Activated T-cell treated with anti-CD3 and anti-CD28 coated beads, Interleukin-2, amount 50 U/mL, for 4 hours (primary cell): ENCODE measurements at regions not wholly inside any gene's neighbourhood (a gene's known extent, or its start where the extent isn't known, plus 50 kb on each side); places are given as distances from the start of the nearest gene placed in this dataset.
"Not testable (repeated sequence)": the region's sequence is repeated elsewhere in the genome, so short reads cannot be mapped to it uniquely, and the experiment has no call there.

ENCODE experiments used
- ATAC-seq, 2 donors: fragments of 200-7000 bp; cut with Tn5 transposase; one replicate each; pipeline ENCODE4 v1.10.0; 2021
- DNase-seq: peaks from one replicate; pipeline ENCODE4 v3.0.0-alpha.2; 2020
- H3K27me3 Mint-ChIP-seq: one replicate; pipeline ENCODE4 v1.8.0; 2021; ENCODE audit warnings: low read depth, mixed read lengths
- H3K36me3 Mint-ChIP-seq: one replicate; pipeline ENCODE4 v1.8.0; 2022; ENCODE audit warnings: mixed read lengths; ENCODE audit not compliant: insufficient read depth
- H3K4me1 Mint-ChIP-seq: one replicate; pipeline ENCODE4 v1.8.0; 2021; ENCODE audit warnings: low read depth, mixed read lengths
- H3K4me3 Mint-ChIP-seq: one replicate; pipeline ENCODE4 v1.8.0; 2021; ENCODE audit warnings: mild to moderate bottlenecking, moderate library complexity, mixed read lengths
- H3K9me3 Mint-ChIP-seq: one replicate; pipeline ENCODE4 v1.8.0; 2021; ENCODE audit warnings: mixed read lengths

DNA sequence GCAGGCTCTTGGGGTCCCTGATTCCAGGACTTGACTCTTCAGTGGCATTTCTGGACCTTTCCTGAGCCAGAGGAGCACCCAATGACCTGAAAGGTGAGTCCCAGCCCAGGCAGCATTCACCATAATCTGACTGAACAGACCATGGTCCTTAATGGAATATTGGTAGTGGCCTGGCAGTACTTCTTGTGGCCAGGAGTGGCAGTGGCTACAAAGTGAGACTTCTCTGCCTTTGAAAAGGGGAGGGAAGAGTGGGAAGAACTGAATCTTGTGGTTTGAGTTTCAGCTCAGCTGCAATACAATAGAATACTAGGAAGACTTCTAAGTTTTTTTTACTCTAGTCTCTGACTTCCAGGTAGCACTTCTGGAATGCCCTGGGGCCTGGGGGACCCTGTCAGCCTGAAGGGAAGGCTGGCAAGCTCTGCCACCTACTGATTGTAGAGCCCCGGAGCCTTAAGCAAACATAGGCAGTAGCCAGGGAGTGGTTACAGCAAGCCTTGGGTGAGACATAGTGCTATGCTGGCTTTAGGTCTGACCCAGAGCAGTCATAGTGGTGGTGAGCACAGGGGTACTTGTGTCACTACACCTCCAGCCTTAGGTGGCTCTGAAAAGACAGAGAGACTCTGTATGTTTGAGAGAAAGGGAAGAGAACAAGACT, 674.2 kb upstream of the MANEA start:
- Mint-ChIP-seq H3K27me3 (no peaks in the 10 kb centered on the region), H3K4me1 (no peaks in the 10 kb centered on the region), H3K36me3 (no peaks in the 10 kb centered on the region), H3K9me3 (peaks cover 5% of the 10 kb centered on the region), H3K4me3 (no peak overlapping the region)
- DNase-seq, result no peak
- ATAC-seq, result no peak

DNA sequence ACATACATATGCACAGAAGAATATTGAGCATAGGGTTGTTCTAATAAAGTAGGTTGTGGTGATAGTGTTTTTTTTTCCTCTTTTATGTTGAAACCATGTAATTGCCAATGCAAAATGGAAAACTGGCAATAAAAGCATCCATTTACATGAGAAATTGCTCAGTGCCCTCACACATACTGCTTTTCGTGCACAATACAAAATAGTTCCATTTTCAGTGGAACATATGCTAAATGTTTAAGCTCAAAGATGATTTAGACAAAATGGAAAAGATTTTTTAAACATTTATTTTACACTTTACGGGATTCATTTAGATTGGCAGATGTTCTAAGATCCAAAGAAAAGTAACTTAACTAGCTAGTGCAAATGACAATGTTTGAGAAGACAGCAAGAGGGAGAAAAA, 678.1 kb upstream of the MANEA start:
- ATAC-seq (no peak), DNase-seq (no peak)
- Mint-ChIP-seq H3K36me3 (no peaks in the 10 kb centered on the region), H3K27me3 (no peaks in the 10 kb centered on the region), H3K4me1 (no peaks in the 10 kb centered on the region), H3K9me3 (peaks cover 8% of the 10 kb centered on the region), H3K4me3 (no peak overlapping the region)

DNA sequence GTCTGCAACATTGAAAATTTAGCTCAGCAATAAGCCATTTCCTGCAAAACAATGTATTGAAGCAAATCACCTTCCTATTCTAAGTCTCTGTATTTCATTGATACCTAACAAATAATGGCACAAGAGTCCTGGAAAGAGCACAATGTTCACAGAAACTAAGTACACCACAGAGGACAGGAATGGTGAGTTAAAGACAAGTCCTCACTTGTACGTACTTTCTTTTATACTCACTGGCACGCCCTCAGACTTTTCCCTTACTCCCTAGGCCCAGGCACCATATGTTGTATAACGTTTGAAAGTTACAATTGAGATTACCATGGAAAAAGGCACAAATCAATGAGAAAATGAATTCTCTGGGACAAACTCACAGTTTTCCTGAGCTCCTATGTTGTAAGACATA, 683.0 kb upstream of the MANEA start:
- Mint-ChIP-seq H3K9me3 (peaks cover 3% of the 10 kb centered on the region), H3K4me3 (no peak overlapping the region), H3K4me1 (no peaks in the 10 kb centered on the region), H3K27me3 (no peaks in the 10 kb centered on the region), H3K36me3 (no peaks in the 10 kb centered on the region)
- ATAC-seq, result no peak
- DNase-seq, result no peak

DNA sequence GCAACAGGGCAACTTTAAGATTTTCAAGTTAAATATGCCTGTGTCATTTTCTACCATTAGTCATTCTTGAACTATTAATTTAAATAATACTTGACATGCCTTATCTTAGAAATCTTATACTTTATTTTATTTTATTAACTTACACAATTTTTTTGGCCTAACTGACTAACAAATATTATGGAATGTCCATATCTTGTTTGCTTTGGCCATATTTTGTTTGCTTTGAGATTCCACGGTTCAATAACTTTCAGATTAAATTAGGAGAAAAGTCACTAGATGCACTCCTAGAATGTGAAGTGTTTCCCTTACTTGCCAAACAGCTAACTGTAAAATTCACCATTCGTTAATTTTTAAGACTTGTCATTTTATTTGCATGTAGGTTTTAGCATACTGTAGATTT, 684.0 kb upstream of the MANEA start:
- H3K4me3 Mint-ChIP-seq, result no peak overlapping the region
- H3K9me3 Mint-ChIP-seq, result peaks cover 3% of the 10 kb centered on the region
- H3K27me3 Mint-ChIP-seq, result no peaks in the 10 kb centered on the region
- no peaks in the 10 kb centered on the region for H3K36me3 Mint-ChIP-seq
- DNase-seq (no peak), ATAC-seq (no peak)
- H3K4me1 Mint-ChIP-seq, result no peaks in the 10 kb centered on the region

DNA sequence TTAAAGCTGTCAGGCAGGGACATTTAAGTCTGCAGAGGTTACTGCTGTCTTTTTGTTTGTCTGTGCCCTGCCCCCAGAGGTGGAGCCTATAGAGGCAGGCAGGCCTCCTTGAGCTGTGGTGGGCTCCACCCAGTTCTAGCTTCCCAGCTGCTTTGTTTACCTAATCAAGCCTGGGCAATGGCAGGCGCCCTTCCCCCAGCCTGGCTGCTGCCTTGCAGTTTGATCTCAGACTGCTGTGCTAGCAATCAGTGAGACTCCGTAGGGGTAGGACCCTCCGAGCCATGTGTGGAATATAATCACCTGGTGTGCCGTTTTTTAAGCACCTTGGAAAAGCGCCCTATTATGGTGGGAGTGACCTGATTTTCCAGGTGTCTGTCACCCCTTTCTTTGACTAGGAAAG, 703.5 kb upstream of the MANEA start:
- not testable (repeated sequence) for H3K36me3 Mint-ChIP-seq, DNase-seq, H3K9me3 Mint-ChIP-seq, H3K4me1 Mint-ChIP-seq, H3K27me3 Mint-ChIP-seq, H3K4me3 Mint-ChIP-seq, ATAC-seq

DNA sequence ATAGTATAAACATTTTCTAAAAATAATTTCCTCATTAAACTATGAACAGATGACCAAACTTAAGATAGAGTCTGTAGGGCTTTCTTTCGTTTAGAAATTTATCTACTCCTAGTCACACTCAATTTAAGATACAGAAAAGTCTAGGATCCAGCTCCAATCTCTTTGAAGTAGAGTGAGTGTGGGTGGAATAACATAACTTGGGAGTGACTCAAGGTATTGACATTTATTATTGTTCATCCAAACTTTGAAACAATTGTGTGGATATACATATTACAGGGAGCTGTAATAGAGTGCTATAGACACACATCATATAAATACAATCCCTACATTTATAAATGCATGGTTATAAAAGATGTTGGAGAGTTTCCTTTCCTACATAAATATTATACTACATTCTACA, 715.2 kb upstream of the MANEA start:
- DNase-seq (no peak), ATAC-seq (no peak)
- Mint-ChIP-seq H3K4me1 (no peaks in the 10 kb centered on the region), H3K36me3 (no peaks in the 10 kb centered on the region), H3K27me3 (no peaks in the 10 kb centered on the region), H3K9me3 (peaks cover 5% of the 10 kb centered on the region), H3K4me3 (no peak overlapping the region)

DNA sequence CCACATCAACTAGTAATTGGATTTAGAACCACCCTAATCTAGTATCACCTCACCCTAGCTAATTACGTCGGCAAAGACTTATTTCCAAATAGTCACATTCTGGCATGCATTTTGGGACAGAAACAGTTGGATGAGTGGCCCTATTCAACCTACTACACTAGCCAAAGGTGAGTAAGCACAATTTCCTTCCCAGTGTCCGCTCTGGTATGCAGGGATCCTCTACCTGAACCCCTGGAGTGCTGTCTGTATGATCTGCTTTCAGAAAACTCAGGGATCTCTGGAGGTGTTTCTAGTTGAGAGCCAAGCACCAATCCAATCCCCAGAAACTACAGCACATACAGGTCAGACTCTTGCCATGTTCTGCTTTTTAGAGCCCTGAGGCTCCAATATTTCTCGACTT, 717.4 kb upstream of the MANEA start:
- ATAC-seq (no peak), DNase-seq (no peak)
- Mint-ChIP-seq H3K9me3 (peaks cover 5% of the 10 kb centered on the region), H3K36me3 (no peaks in the 10 kb centered on the region), H3K4me3 (no peak overlapping the region), H3K27me3 (no peaks in the 10 kb centered on the region), H3K4me1 (no peaks in the 10 kb centered on the region)

DNA sequence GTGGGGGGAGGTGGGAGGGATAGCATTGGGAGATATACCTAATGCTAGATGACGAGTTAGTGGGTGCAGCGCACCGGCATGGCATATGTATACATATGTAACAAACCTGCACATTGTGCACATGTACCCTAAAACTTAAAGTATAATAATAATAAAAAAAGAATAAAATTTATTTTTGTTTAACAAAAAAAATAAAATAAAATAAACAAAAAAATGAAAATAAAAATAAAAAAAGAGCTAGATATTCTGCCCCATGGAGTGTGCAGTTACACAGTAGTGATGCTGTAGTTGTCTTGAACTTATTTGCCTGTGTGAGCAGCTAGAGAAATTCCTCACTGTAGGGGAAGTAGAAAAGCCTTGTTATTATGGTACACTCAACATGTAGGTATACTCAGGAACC, 720.3 kb upstream of the MANEA start:
- not testable (repeated sequence) for H3K4me3 Mint-ChIP-seq, DNase-seq, H3K27me3 Mint-ChIP-seq, H3K9me3 Mint-ChIP-seq, H3K4me1 Mint-ChIP-seq, H3K36me3 Mint-ChIP-seq, ATAC-seq

DNA sequence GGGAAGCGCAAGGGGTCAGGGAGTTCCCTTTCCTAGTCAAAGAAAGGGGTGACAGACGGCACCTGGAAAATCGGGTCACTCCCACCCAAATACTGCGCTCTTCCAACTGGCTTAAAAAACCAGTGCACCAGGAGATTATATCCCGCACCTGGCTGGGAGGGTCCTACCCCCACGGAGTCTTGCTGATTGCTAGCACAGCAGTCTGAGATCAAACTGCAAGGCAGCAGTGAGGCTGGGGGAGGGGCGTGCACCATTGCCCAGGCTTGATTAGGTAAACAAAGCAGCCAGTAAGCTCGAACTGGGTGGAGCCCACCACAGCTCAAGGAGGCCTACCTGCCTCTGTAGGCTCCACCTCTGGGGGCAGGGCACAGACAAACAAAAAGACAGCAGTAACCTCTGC, 726.0 kb upstream of the MANEA start:
- not testable (repeated sequence) for H3K9me3 Mint-ChIP-seq, H3K4me3 Mint-ChIP-seq, H3K4me1 Mint-ChIP-seq, H3K36me3 Mint-ChIP-seq, DNase-seq, H3K27me3 Mint-ChIP-seq, ATAC-seq

DNA sequence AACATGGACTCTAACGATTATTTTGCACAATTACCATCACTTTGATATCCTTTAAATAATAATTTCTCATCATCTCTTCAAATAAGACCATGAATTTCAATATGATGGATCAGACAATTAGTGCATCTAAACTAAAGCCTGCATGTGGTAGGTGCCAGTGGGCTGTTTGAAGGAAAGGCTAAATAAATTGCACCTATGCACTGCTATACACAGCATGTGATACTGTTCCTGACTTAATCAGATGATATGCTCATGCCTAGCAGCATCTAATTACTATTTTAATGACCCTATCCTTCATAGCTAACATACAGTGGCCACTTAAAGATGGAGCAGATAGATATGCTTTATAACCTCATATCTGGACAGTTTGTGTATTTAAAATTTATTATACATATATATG, 731.6 kb upstream of the MANEA start:
- H3K36me3 Mint-ChIP-seq, result no peaks in the 10 kb centered on the region

DNA sequence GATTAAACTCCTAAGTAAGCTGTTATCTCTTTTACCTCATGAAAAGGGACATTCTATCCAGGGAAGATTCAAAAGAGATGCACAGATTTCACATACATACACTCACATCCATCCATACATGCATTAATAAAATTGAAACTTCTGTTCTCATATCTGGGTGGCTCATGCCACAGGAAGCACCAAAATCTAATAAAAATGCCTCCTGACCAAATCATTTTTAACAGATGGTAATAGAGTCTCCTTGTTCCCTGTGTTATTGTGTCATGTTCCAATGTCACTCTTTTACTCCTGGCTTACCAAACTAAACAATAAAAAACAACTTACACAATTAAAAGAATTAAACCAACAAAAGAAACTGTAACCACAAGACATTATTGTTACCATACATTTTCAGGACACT, 742.1 kb upstream of the MANEA start:
- Mint-ChIP-seq H3K4me1 (no peaks in the 10 kb centered on the region), H3K27me3 (no peaks in the 10 kb centered on the region), H3K9me3 (peaks cover 4% of the 10 kb centered on the region), H3K4me3 (no peak overlapping the region), H3K36me3 (no peaks in the 10 kb centered on the region)
- ATAC-seq (no peak), DNase-seq (no peak)

More for the DNA sequence above, 731.6 kb upstream of the MANEA start:
- Mint-ChIP-seq H3K9me3 (no peaks in the 10 kb centered on the region), H3K27me3 (no peaks in the 10 kb centered on the region), H3K4me1 (no peaks in the 10 kb centered on the region), H3K4me3 (no peak overlapping the region)
- ATAC-seq (no peak), DNase-seq (no peak)

DNA sequence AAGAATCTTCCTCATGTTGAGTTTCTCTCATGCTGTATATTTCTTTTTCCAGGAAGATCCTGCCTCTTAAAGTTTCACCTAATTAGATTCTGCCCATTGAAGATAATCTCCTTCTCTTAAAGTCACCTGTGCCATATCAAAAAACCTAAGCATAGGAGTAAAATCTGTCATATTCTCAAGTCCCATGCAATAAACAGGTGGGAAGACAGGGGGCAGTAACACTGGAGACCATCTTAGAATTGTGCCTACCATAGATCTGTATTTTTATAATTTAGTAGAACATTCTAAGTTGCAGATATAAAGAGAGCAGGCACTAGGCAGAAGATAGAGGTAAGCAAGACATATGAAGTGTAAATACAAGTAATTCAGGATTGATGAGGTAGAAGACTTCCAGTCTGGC, 763.5 kb upstream of the MANEA start:
- no peaks in the 10 kb centered on the region for H3K4me1 Mint-ChIP-seq
- ATAC-seq, result no peak
- H3K36me3 Mint-ChIP-seq, result no peaks in the 10 kb centered on the region
- no peak overlapping the region for H3K4me3 Mint-ChIP-seq
- no peaks in the 10 kb centered on the region for H3K27me3 Mint-ChIP-seq
- H3K9me3 Mint-ChIP-seq, result peaks cover 4% of the 10 kb centered on the region
- no peak for DNase-seq

DNA sequence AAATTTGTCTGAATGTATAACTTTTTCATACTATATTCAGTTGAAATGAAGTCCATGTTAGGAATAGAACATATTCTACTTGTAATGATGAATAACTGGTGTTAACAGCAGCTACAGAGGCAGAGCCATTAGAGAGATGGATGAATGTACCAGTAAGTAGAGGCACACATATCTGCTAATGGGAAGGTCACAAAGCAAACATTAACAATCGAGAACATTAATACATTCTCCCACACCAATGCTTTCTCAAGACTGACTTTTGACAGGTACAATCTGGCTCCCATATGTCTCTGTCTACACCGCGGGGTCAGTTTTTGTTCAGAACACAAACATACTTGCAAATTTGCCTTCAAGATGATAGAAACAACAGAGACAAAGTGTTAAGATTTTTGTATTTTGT, 776.0 kb upstream of the MANEA start:
- Mint-ChIP-seq H3K36me3 (no peaks in the 10 kb centered on the region), H3K9me3 (peaks cover 3% of the 10 kb centered on the region), H3K4me1 (no peaks in the 10 kb centered on the region), H3K4me3 (no peak overlapping the region), H3K27me3 (no peaks in the 10 kb centered on the region)
- DNase-seq, result no peak
- ATAC-seq, result no peak

DNA sequence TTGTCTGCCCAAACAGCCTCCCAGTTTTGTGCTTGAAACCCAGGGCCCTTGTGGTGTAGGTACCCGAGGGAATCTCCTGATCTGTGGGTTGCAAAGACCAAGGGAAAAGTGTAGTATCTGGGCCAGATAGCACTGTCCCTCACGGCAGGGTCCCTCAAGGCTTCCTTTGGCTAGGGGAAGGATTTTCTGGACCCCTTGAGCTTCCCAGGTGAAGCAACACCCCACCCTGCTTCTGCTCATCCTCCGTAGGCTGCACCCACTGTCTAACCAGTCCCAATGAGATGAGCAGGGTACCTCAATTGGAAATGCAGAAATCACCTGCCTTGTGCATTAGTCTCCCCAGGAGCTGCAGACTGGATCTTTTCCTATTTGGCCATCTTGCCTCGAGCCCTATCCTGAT, 791.8 kb upstream of the MANEA start:
- Mint-ChIP-seq H3K27me3 (no peaks in the 10 kb centered on the region), H3K4me1 (no peaks in the 10 kb centered on the region), H3K9me3 (peaks cover 12% of the 10 kb centered on the region), H3K4me3 (no peak overlapping the region), H3K36me3 (no peaks in the 10 kb centered on the region)
- DNase-seq, result no peak
- ATAC-seq, result no peak

DNA sequence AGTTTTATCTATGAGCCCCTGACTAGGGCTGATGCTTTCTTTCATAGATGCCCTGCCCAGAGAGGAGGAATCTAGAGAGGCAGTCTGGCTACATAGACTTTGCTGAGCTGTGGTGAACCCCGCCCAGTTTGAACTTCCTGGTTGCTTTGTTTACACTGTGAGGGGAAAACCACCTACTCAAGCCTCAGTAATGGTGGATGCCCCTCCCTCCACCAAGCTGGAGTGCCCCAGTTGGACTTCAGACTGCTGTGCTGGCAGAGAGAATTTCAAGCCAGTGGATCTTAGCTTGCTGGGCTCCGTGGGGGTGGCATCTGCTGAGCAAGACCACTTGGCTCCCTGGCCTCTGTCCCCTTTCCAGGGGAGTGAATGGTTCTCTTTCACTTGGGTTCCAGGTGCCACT, 792.3 kb upstream of the MANEA start:
- H3K4me1 Mint-ChIP-seq, ATAC-seq, H3K4me3 Mint-ChIP-seq, H3K36me3 Mint-ChIP-seq, H3K27me3 Mint-ChIP-seq, DNase-seq: not testable (repeated sequence)
- H3K9me3 Mint-ChIP-seq, result peaks cover 12% of the 10 kb centered on the region

DNA sequence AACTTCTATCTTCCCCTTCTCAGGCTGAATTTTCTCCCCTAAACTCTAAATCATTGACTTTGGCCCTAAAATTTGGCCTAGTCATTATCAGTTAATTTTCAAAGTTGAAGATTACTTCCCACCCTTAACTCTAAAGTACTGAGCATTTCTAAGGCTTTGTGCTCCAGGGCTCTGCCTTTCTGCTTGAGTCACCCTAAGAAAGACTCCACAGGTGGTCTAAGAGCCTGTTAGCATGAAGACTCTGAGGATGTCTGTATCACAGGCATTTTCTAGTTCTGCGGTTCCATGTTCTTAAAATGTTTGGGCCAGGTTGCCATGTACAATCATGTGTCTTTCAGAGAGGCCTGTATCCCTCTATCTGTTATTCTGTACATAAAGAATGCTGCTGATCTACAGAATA, 808.1 kb upstream of the MANEA start:
- H3K36me3 Mint-ChIP-seq, result no peaks in the 10 kb centered on the region
- no peaks in the 10 kb centered on the region for H3K9me3 Mint-ChIP-seq
- no peaks in the 10 kb centered on the region for H3K27me3 Mint-ChIP-seq
- ATAC-seq (no peak), DNase-seq (no peak)
- H3K4me3 Mint-ChIP-seq, result no peak overlapping the region
- H3K4me1 Mint-ChIP-seq, result no peaks in the 10 kb centered on the region
